Stimulated activated CD4-positive, alpha-beta T cell treated with anti-CD3 and anti-CD28 coated beads, Interleukin-12 subunit alpha, Interleukin-12 subunit beta, amount 100 ng/mL, for 4 hours (primary cell): ENCODE measurements at regions not wholly inside any gene's neighbourhood (a gene's known extent, or its start where the extent isn't known, plus 50 kb on each side); places are given as distances from the start of the nearest gene placed in this dataset.

Source experiments
- DNase-seq: peaks from one replicate; pipeline ENCODE4 v3.0.0-alpha.2; 2020

DNA sequence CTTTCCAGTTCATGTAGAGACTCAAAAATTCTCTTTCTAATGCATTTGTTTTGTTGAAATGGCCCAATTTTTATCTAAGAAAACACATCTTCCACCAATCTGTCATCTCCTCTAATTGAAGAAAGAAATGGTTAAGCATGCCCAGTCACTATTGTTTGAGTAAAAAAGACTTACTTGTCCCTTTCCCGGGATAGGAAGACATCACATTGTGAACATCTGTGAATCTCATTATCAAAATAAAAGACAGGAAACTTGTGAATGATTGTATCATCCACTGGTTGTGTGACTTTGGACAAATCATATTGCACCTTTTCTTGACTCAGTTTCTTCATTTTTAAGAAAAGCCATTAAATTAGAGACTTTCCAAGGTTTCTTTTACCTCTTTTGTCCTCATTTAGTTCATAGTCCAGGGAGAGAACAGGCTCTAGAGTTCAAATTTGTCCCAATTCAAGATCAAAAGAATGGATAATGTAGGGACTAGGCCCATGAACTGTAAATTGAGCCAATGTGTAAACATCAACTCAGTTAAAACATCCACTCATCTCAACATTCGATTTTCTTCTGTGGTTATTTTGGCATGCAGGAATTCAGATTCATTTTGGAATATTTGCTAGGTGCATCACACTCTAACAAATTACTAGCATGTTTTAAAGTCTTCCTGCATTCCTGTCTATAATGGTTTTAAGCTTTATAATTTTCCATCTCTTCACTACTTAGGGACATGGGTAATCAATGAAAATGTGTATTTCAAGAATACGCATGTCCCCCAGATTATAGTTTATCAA is 838.0 kb upstream of the WWC1 start:
- DNase-seq = no peak

DNA sequence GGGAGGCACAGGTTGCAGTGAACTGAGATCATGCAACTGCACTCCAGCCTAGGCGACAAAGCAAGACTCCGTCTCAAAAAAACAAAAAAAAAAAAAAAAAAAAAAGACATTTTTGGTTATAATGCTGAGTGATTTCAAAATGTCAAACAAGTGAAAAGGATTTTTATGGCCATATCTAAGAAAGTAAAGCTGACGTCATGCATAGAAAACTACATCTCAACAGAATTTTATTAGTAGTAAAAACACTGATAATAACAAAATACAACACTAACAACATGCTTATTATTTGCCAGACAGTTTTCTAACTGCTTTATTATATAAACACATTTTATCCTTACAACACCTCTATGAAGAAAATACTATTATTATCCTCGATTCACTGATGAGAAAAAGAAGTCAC is 833.0 kb upstream of the WWC1 start:
- DNase-seq = no peak

DNA sequence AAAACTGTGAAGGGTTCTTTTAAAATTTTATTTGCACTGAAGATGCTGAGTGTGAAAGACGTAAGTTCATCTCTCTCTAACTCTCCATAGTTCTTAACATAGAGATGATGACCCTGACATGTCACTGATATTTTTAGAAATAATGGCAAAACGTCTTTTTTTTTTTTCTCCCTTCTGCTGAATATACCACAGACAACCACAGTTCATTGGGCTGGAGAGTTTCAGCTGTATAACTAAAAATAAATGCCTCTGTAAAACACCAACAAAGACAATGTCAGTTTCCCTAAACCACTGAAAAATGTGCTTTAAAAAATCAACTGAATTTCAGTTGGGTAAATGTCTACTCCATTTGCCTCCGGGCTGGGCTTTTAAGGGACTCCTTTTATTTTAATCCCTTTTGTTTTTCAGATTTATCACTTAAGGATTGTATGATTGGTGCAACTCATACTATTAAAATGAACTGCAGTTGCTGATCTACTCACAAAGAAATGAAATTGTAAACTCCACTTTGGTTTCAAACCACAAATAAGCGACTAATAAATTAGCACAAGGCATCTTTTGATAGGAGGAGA is 830.9 kb upstream of the WWC1 start:
- no peak for DNase-seq

DNA sequence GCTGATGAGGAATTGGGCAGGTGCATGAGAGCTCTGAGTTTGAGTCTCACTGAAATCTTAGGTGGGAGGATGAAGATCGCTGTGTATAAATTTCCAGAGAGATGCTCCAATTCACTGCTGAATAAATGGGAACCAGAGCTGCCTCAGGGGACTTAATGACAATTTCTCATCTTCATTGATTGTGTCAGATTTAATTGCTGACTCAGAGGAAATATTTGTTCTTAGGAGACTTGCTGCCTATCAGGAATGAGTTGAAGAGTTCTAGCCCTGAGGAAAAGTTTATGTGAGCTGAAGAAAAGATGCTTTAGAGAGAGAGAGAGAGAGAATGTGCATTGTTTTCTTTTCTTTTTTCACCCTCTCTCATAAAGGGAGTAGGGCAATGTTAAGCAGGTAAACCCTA is 827.5 kb upstream of the WWC1 start:
- DNase-seq = no peak

DNA sequence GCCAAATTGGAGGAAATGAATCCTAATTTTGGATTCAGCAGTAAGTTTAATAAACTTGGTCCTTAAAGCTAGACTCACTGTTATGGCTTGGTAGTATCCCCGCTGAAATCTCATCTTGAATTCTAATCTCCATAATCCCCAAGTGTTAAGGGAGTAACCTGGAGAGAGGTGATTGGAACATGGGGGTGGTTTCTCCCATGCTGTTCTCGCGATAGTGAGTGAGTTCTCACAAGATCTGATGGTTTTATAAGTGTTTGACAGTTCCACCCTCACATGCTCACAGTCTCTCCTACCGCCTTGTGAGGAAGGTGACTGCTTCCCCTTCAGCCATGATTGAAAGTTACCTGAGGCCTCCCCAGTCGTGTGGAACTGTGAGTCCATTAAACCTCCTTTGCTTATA is 824.5 kb upstream of the WWC1 start:
- no peak for DNase-seq

DNA sequence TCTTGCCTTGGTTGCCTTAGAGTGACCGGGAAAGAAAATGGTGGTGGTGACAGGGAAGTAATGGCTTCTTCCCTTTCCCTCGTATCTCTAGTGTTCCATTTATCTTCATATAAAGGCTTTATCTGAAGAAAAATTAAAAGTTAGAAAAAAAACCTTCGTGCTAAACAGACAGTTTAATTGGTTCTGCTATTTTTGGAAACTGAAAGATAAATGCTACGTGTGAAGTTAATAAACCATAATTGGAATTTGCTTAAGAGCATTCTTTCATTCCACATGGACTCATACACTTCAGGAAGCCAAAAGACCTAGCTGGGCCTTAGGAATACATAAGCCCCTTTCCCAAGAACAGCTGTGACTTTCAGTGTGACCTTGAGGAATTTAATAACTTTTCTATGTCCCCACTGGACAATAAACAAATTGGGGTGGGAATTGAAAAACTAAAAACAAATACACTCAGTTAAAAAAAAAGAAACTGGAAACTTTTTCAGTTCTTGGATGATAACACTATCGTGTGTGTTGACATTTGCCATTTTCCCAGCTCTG is 818.8 kb upstream of the WWC1 start:
- DNase-seq = no peak

DNA sequence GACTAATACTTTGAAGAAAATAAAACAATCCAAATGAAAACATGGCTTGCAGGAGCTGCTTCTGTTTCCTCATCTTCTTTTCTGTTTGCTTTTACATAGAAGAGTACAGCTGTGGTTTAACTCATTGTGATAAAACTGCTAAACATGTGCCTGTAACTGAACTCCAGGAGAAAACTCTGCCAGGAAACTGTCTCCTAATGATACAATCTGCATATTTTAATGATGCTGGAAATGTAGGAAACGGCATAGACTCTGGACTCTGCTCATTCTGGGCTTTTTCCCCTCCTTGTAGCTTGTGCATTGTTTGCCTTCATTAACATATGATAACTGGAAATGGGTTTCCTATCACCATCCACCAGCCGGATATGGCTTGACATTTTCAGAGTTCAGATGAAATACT is 813.3 kb upstream of the WWC1 start:
- no peak for DNase-seq

DNA sequence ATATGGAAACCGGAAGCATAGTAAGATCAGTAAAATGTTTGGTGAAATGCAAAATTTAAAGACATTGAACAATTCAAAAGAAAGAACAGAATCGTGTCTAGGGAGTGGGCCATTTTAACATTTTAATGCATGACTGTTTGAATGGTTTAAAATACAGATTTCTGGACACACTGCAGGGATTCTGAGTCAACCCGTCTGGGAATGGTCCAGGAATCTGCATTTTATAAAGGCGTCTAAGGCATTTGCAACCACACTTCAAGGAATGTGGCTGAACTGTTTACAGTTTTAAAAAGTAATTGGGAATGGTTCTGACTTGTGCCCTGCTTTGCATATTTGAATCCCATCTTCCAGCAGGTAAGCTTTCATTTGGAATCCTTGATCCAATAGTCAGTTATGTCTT is 811.7 kb upstream of the WWC1 start:
- DNase-seq = no peak

DNA sequence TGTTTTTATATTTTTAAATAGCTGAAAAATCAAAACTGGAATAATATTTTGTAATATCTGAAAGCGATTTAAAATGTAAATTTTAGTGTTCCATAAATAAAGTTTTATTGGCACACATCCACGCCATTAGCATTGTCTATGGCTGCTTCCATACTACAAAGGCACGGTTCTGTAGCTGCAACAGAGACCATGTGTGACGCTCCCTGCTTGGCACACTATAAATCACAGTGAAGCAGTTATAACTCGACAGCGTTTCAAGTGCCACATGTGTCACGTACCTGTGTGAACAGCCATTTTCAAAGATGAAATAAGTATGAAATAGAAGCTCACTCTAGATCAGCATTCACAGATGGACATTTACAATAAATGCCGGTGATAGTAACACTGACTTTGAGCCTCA is 810.1 kb upstream of the WWC1 start:
- DNase-seq = no peak

DNA sequence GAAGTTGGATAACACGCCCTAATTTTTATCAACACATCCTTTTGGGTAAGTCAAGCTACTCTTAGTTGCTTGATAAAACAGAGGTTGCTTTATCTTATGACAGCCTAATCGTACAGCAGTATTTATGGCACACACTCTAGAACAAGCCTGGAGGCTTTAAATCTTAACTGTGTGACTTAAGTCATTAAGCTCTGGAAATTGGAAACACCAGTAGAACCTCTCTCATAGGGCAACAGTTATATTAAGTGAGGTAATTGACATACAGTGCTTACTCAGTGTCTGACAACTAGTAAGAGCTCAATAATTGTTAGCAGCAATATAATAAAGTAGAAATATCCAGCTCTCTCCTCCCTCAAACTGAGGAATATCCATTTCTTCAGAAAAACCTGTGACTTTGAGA is 808.9 kb upstream of the WWC1 start:
- DNase-seq = no peak

DNA sequence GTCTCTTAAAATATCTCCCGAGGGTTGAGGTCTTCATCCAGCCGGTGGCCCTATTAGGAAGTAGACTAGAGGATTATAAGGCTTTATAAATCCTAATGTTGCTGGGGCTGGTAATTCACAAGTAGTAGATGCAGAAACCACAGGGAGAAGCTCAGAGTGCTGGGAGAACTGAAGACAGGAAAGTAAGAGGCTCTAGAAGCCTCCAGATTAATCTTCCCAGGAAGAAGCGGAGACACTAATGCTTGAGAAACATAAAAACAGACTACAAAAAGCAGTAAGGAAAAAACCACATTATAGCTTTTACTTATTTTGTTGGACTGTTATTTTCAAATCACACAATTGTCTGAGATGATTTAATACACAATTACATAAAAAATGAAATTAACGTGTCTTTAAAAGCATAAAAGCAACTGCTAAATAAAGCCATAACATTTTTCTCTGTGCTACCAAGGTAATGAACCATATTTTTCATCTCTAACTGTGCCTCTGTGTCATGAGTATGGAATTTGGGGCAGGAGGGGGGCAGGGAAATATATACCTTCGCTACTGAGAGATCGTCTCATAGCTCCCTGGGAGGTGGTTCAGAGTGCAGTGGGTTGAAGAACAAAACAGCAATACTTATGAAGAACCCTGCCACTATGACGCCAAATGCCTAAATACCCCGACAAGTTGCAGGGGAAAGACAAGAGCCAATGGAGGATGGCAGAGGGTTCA is 806.2 kb upstream of the WWC1 start:
- no peak for DNase-seq

DNA sequence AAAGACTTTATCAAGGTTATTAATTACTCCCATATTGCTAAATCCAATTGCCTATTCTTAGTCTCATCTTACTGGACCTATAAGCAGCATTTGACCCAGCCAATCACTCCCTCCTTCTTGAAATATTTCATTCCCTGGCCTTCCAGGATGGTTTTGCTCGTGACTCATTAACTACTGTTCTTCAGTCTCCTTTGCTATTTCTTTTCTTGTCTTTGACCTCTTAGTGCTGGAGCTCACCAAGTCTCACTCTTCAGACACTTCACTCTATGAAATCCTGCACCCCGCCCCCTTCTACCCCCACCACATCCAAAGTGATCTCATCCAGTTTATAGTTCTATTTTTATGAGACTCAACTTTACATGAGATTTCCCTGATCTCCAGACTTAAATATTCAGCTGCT is 803.1 kb upstream of the WWC1 start:
- no peak for DNase-seq

DNA sequence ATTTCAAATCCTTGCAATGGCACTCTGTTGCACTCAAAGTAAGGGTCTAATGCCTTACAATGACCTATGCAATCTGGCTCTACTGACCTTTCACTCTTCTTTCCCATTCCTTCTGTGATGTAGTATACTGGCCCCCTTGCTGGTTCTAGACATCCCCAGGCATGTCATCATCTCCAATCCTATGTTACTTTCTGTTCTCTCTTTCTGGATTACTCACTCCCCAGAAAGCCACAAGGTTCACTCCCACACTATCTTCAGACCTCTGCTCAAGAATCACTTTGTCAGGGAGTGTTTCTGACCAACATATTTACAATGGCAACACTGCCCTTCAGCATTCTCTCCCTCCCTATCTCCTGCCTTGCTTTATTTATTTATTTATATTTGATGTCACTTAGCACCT is 802.2 kb upstream of the WWC1 start:
- no peak for DNase-seq

DNA sequence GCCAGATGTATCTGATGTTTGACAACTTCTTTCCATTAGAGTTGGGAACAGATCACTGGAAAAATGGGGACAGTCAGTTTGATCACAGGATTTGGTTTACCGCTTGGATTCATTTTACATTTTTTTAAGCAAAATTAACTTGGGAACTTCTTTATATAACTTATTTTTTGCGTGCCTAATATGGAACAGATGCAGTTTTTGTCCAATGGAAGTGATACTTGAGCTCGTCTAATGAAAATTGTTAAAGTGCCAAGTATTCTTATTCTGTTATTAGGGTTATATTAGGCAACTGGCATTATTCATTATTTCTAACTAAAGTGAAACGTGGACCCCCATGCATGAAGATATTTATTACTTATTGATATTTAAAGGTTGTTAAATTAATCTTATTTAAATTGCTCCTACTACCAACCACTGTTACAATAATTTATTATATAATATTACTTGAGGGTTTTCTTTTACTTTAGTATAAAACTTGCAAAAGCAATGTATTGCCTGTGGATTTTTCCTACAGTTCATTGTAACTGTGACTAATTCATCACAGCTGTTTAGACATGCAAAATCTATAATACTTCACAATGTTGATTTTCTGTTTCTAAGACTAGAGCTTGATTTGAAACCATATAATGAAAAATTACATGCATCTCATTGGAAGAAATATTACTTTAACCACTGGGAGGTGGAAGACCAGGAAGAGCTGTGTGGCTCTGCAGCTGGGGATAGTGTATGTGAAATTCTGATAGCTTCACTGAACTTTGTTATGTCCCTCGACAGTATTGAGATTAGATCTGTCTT is 787.3 kb upstream of the WWC1 start:
- no peak for DNase-seq

DNA sequence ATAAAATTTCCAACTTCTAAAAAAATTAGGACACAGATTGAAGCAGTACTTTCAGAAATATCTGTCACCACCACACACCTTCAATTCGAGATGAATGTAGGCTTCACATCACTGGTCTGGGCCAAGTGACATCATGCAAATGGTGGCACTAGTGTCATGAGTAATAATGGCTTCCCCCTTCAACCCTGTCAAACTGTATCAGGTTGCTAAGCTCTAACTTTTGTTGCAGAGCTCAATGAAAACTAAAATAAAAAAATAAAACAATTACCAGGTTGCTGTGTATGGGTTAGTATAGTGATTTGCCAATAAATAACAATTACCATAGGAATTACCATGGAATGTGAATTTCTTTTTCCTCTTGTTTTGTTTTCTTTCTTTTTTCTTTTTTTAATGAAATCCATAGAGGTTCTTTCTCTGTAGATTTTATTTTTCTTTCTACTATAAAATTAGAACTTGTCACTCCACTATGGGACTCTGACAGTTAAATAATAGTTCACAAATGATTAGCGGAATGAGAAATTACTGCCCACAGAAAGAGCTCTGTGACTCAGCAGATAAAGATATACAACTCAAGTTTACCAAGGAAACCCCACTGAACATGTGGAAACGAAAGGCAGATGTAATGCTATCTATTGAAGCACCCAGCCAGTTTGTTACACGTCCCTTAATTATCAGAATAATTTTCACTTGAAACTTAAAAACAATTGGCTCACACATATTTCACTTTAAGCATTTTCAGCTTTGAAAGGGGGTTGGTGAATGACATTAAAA is 783.8 kb upstream of the WWC1 start:
- no peak for DNase-seq

DNA sequence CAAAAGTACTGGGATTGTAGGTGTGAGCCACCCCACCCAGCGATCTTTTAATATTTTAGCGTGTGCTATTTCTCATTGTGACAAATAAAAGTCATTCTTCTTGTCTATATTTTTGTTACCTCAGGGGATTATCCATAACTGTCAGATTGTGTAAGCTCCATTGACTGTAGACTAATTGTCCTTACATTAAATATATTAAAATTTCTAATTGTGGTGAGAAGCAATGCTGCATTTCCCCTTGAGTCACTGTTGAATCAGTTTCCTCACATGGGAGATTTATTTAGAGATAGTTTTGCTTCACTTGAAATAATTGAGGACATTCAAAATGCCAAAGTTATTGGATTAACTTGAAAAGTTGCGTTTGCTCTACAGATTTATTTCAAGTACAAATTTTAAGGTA is 782.4 kb upstream of the WWC1 start:
- no peak for DNase-seq

DNA sequence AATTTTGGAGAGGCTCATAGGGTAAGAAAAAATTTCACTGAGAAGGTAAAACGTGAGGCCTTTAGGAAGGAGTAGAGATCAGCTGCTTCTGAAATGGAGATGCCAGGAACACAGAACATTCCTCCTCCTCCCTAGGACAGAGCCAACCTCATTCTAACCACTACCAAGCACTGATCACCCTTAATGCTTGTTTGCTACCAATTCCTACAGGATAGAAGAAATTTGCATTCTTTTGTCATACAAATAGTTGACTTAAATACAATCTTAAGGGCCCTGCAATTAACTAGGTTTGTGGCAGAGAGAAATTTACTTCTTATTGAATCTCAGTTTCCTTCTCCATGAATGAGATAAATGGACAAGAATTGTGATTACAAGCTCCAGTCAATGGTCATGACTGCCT is 780.2 kb upstream of the WWC1 start:
- no peak for DNase-seq

DNA sequence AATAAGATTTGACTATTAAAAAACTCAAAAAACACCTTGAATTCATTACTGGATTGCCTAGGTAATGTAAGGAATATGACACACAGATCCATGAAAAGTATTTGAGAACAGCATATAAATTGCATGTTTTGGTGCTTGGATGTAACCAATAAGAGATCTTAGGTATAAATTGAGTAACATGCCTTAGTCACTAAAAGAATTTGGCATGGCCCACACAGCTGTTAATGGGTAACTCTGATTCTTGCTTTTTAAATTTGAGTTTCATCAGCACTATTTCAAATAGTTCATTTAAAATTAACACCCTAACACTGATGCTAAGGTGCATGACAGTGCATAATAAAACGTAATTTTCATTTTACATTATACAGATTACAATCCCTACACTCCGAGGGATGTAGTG is 779.3 kb upstream of the WWC1 start:
- no peak for DNase-seq

DNA sequence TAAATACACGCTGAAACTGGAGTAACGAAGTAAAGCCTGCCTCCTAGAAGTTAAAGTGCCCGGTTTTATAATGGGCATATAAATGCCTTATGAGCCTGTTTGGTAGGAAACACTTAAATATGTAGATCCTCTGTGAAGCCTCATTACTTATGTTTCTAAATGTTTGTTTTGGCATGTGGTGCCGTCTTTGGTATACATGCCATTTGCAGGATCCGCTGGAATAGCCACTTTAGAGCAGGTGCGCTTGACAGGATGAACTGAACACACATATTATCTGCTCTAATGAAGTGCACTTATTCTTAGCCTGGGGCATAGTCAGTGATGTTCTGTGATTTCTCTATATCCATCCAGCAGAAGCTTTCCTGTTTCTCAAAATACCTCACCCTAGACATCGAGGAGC is 778.1 kb upstream of the WWC1 start:
- no peak for DNase-seq

DNA sequence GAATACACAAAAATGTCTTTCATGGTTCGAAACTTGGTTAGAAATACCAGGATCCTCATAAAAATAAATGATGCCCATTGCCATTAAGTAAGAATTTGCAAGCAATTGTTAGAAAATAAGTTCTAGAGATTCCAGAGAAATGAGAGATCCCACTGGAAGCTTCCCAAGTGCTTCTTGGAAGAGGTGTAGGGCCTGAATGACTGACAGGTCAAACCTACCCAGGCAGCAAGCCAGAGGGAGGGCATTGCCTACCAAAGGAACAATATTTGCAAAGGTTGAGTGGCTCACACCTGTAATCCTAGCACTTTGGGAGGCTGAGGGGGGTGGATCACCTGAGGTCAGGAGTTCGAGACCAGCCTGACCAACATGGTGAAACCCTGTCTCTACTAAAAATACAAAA is 777.0 kb upstream of the WWC1 start:
- no peak for DNase-seq

DNA sequence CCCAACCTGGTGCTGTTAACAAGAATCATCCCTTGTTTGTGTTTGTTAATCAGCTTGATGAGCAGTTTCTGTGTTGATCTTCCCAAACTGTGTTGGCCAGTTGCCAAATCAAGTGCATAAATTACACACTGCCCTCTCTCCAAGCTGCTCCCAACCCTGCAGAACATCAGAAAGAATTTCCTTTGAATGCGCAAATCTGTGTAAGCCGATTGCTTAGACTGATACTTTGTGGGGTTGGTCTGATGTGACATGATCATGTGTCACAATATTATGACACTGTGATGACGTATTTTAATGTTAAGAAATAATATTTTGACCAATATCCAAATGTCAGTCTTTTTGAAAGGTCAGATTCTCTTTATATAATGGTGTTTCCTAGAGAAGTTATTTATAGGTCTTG is 766.4 kb upstream of the WWC1 start:
- DNase-seq = no peak

DNA sequence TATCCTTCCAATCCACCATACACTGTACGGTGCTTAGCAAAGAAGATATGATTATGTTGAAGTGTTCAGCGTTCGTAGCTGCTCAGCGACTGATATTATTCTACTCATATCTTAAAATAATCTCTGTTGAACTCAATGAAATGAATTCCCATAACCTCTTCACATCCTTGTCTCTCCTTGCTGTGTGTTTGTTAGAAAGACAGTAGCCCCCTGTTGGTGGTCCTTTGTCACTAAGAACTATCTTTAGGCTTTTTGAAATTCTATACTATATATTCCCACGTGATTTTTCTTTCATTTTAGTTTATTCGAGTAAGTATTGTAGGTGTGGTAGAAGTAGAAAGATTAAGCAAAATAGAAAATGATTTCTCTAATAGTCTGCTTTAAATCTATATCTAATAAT is 762.8 kb upstream of the WWC1 start:
- DNase-seq = no peak

DNA sequence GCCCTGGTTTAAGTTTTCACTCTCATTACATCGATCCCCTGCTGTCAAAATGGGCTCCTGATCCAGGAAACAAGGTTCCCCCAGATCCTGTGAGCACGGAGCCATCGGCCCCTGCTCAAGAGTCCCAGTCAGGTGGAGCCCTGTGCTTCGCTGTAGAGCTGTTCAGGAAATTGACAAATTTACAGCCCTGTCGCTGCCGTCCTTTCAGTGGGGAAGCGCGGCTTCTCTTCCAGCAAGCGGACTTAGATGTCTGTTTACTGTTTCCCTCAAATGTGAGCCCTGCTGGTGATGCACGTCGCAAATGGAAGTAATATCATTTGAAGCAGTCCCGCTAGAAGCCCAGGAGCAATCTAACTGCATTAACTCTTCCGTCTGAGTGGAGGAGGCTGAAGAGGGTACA is 760.9 kb upstream of the WWC1 start:
- no peak for DNase-seq
